ENCODE measurements at regions not wholly inside any gene's neighbourhood (a gene's known extent, or its start where the extent isn't known, plus 50 kb on each side); places are given as distances from the start of the nearest gene placed in this dataset.

GRCh38 chr10:121680879-121681655 lies 82.8 kb upstream of the FGFR2 start:
- TF ChIP-seq MYC (IDR thresholded peaks at IDR 0.05; ENCODE audit: low read depth, low read length) (no peak), POLR2A (IDR thresholded peaks at IDR 0.05; ENCODE audit: low read depth, low read length) (no peak), POLR2AphosphoS5 (IDR thresholded peaks at IDR 0.05; ENCODE audit: insufficient read depth, low read depth, low read length) (no peak), EZH2 (IDR thresholded peaks at IDR 0.05; ENCODE audit: borderline replicate concordance, low read depth, low read length, severe bottlenecking) (no peak), CTCF (IDR thresholded peaks at IDR 0.05; ENCODE audit: extremely low read depth in 1 of 2, insufficient read depth in 1 of 2, low read depth in 1 of 2, low read length in 2 of 2) (no peak), JUN (IDR thresholded peaks at IDR 0.05; ENCODE audit: borderline replicate concordance, insufficient read depth, insufficient read length, low read depth) (no peak), MAX (IDR thresholded peaks at IDR 0.05; ENCODE audit: insufficient read depth, insufficient read length) (no peak)
